ENCODE measurements at regions not wholly inside any gene's neighbourhood (a gene's known extent, or its start where the extent isn't known, plus 50 kb on each side); places are given as distances from the start of the nearest gene placed in this dataset.

DNA sequence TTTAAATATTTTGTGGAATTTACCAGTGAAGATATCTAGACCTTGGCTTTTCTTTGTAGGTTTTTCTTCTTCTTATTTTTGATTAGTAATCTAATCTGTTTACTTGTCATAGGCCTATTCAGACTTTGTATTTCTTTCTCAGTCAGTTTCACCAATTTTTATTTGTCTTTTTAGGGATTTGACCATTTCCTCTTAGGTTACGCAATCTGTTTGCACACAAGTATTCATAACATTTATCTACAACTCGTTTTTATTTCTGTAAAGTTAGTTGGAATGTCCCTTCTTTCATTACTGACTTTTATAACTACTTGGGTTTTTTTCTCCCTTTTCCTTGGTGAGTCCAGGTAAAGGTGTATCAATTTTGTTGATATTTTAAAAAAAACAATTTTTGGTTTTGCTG, 545.7 kb downstream of the AACS start:
- intact Hi-C loops (cut with micrococcal nuclease), result no loop called here
- Mint-ChIP-seq H3K4me1 (ENCODE audit: insufficient read depth, unreplicated experiment) (no peaks in the 10 kb centered on the region), H3K27me3 (ENCODE audit: insufficient read depth, unreplicated experiment) (no peaks in the 10 kb centered on the region), H3K27ac (ENCODE audit: low read depth, unreplicated experiment) (no peak overlapping the region), H3K9me3 (ENCODE audit: unreplicated experiment) (peaks cover 8% of the 10 kb centered on the region), H3K4me3 (ENCODE audit: unreplicated experiment) (no peak overlapping the region), H3K36me3 (ENCODE audit: insufficient read depth, unreplicated experiment) (no peaks in the 10 kb centered on the region)
- ChIA-PET CTCF (interaction anchor here (0.8 kb wide), 1 partner anchor 9 kb away, joined by 3 read pairs; no protein-coding TSS in a partner anchor), POLR2A (no interaction called here)
- DNase-seq (ENCODE audit: unreplicated experiment), result no peak
- TF ChIP-seq CTCF (IDR thresholded peaks at IDR 0.05; ENCODE audit: unreplicated experiment), result no peak
- BruUV-seq (replicated peaks), result no TSS peak

DNA sequence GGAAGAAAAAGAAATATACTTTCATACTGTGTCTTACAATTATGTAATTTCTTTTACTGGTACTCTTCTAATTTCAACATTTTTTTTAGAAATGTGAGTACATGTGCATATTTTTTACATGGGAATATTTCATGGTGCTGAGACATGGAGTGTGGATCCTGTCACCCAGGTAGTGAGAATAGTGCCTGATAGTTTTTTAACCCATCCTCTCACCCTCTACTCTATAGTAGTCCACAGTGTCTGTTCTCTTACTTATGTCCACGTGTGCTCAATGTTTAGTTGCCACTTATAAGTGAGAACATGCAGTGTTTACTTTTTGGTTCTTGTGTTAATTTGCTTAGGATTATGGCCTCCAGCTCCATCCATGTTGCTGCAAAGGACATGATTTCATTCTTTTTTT, 548.8 kb downstream of the AACS start:
- intact Hi-C loops (cut with micrococcal nuclease), result no loop called here
- no peak overlapping the region for H3K4me3 Mint-ChIP-seq (ENCODE audit: unreplicated experiment)
- H3K4me1 Mint-ChIP-seq (ENCODE audit: insufficient read depth, unreplicated experiment), result no peaks in the 10 kb centered on the region
- peaks cover 8% of the 10 kb centered on the region for H3K9me3 Mint-ChIP-seq (ENCODE audit: unreplicated experiment)
- DNase-seq (ENCODE audit: unreplicated experiment), result no peak
- BruUV-seq (replicated peaks), result no TSS peak
- TF ChIP-seq CTCF (IDR thresholded peaks at IDR 0.05; ENCODE audit: unreplicated experiment), result no peak
- ChIA-PET POLR2A (no interaction called here), CTCF (interaction anchor here (1.5 kb wide), 1 partner anchor 23 kb away, joined by 3 read pairs; no protein-coding TSS in a partner anchor)
- H3K27me3 Mint-ChIP-seq (ENCODE audit: insufficient read depth, unreplicated experiment), result no peaks in the 10 kb centered on the region
- H3K36me3 Mint-ChIP-seq (ENCODE audit: insufficient read depth, unreplicated experiment), result no peaks in the 10 kb centered on the region
- no peak overlapping the region for H3K27ac Mint-ChIP-seq (ENCODE audit: low read depth, unreplicated experiment)

DNA sequence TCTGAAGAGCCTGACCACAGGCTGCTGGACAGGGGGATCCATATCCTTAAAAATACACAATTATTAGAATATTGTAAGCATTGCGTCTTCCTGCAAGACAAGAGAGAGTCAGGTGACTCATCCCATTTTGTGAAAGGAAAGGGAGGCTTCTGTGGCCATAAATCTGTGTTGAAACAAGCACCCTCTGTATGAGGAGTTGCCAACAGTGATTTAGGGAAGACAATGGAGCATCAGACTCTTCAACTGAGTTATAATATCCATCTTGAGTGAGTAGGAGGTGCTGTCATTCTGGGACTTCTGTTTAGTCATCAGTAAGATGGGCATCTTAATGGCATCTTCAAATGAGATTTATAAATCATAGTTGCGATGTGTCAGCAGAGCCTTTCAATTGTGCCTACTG, 554.5 kb downstream of the AACS start:
- H3K4me3 Mint-ChIP-seq (ENCODE audit: unreplicated experiment), result no peak overlapping the region
- DNase-seq (ENCODE audit: unreplicated experiment), result no peak
- BruUV-seq (replicated peaks), result no TSS peak
- H3K27ac Mint-ChIP-seq (ENCODE audit: low read depth, unreplicated experiment), result no peak overlapping the region
- H3K4me1 Mint-ChIP-seq (ENCODE audit: insufficient read depth, unreplicated experiment), result no peaks in the 10 kb centered on the region
- ChIA-PET POLR2A (no interaction called here), CTCF (no interaction called here)
- H3K36me3 Mint-ChIP-seq (ENCODE audit: insufficient read depth, unreplicated experiment), result no peaks in the 10 kb centered on the region
- TF ChIP-seq CTCF (IDR thresholded peaks at IDR 0.05; ENCODE audit: unreplicated experiment), result no peak
- intact Hi-C loops (cut with micrococcal nuclease), result no loop called here
- H3K27me3 Mint-ChIP-seq (ENCODE audit: insufficient read depth, unreplicated experiment), result no peaks in the 10 kb centered on the region
- peaks cover 11% of the 10 kb centered on the region for H3K9me3 Mint-ChIP-seq (ENCODE audit: unreplicated experiment)

- POLR2A ChIA-PET, result interaction anchor here (0.5 to 1.3 kb wide), 6 partner anchors 27 to 1243 kb away, joined by 3 to 5 read pairs (median 4); no protein-coding TSS in a partner anchor
- no peaks in the 10 kb centered on the region for H3K36me3 Mint-ChIP-seq (ENCODE audit: insufficient read depth, unreplicated experiment)
- intact Hi-C loops (cut with micrococcal nuclease), result no loop called here
- no peak for TF ChIP-seq CTCF (IDR thresholded peaks at IDR 0.05; ENCODE audit: unreplicated experiment)
- CTCF ChIA-PET, result interaction anchor here (0.5 to 1.2 kb wide), 3 partner anchors 9 to 46 kb away, joined by 3 read pairs; no protein-coding TSS in a partner anchor
- H3K27me3 Mint-ChIP-seq (ENCODE audit: insufficient read depth, unreplicated experiment), result no peaks in the 10 kb centered on the region
- H3K4me1 Mint-ChIP-seq (ENCODE audit: insufficient read depth, unreplicated experiment), result no peaks in the 10 kb centered on the region
- DNase-seq (ENCODE audit: unreplicated experiment), result peak; percentile 93
- no TSS peak for BruUV-seq (replicated peaks)
- H3K9me3 Mint-ChIP-seq (ENCODE audit: unreplicated experiment), result peaks cover 17% of the 10 kb centered on the region
- no peak overlapping the region for H3K4me3 Mint-ChIP-seq (ENCODE audit: unreplicated experiment)
- H3K27ac Mint-ChIP-seq (ENCODE audit: low read depth, unreplicated experiment), result no peak overlapping the region
Measured at GRCh38 chr12:125633686-125634085, 568.5 kb downstream of the AACS start.
